Activated CD4-positive, alpha-beta T cell treated with anti-CD3 and anti-CD28 coated beads for 1 hour (primary cell): ENCODE measurements at regions not wholly inside any gene's neighbourhood (a gene's known extent, or its start where the extent isn't known, plus 50 kb on each side); places are given as distances from the start of the nearest gene placed in this dataset.
"Not testable (repeated sequence)": the region's sequence is repeated elsewhere in the genome, so short reads cannot be mapped to it uniquely, and the experiment has no call there.

ENCODE experiments used
- DNase-seq: peaks from one replicate; pipeline ENCODE4 v3.0.0-alpha.2; 2020

DNA sequence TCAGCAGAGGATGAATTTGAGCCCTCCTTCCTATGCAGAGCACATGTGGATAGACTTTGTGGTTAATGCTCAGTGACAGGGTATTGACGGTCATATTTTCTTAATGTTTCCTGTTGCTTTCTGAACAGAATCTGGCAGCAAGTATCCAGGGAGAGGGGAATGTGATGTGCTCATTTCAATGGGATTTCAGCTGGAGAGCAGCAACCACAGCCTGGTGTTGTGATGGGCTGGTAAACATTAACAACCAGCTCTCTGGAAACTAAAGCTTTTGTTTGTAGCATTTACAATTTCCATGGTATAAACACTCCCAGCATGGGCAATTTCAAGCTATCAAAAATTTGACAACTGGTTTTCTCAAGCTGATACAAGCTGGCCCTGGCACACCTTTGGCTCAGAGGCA lies 215.9 kb downstream of the SH2D4B start:
- no peak for DNase-seq

DNA sequence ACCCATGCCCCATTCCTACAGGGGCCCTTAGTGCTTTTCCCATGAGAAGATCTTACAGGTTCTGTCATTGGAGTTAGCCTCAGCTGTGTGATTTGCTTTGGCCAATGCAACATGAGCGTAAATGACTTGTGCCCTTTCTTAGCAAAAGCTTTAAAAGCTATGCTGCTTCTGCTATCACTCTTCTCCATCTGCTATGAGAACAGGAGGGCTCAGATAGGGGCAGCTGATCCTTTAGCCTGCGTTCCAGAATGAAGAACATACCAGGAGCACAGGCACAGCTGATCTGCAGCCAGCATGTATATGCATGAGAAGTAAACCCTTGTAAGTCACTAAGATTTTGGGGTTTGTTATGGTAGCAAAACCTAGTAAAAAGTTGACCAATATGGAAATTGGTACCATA lies 218.2 kb downstream of the SH2D4B start:
- DNase-seq = no peak

DNA sequence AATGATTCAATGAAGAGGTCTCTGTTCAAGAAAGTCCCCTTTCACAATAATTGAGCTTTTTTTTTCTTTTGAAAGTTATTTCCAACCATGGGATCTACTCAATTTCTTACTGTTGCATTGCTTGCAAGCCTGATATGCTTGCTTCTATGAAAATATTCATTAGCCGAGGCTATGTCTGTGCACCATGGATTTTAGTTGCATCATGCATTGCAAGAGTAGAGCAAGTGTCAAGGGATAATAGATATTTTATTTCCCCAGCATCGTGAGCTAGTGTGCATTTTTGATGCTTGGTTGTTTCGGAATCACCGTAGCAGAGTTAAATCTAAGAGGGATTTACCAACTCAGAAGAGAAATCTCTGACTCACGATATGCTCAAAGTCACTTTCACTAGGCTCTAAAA lies 222.0 kb downstream of the SH2D4B start:
- no peak for DNase-seq

DNA sequence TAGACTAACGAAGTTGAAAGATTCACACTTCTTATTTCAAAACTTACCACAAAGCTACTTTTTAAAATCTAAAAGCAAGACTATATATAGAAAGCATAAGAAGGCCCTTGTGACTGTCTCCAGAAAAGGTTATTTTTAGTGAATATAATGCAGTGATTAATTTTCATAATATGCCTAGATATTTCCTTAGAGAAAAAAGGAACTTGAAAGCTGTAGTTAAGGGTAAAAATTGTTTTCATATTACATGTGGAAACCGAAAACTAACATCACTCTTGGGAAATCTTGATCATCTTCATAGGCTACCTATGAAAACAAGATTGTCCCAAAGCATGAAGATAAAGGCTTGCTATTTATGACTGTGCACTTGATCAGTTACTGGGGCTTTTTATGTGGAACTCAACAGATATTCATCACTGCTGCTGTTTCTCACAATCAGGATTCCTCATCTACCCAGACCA lies 223.2 kb downstream of the SH2D4B start:
- DNase-seq = no peak

DNA sequence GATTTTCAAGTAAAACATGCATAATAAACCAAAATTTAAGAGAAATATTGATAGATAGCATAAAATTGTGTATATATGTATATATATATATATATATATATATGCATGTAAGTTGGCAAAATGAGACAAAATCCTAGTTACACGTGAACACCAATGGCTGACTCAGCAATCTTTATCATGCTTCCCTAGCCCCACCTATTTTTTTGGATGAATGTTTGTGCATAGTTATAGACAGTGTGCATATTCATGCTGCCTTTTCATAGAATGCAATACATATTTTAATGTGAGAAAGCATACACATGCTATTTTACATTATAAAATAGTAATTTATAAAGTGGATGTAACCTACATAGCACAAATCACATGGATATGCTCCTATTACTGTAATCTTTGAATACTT lies 230.3 kb downstream of the SH2D4B start:
- no peak for DNase-seq

DNA sequence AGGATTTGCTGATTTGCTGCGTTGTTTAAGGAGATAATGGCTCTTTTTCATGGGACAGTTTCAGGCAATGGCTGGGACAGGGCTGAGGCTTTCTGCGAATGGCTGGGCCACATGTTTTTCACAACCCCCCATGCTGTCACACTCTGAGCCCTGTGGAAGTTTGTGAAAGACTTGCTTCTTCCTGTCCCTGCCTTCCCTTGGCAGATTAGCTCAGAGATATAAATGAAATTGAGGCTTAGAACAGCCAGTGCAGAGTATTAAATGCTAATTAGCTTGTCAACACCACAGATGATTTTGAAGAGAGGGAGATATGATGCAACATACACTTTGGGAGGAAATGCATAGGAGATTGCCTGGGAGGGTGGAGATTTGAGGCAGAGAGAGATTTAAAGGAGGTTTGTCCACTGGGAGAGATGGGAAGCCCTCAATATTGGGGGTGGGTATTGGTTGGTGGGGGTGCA lies 232.0 kb downstream of the SH2D4B start:
- no peak for DNase-seq

DNA sequence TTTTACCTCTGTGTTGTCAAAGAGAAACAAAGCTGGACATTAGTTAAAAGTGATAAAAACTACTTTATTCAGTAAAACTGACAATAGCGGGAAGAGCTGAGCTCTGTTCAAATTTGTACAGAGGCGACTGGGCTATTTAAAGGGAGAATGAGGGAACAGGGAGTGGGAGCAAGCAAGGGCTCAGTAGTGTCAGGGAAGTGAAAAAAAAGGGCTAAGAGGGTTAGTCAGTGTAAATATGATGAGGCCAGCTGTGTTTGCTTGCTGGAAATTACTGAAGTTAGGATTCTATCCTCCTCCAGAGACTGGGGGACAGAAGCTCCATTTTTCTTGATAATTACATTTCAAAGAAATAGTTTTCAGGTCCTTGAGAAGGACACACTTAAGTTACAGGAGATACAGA lies 232.5 kb downstream of the SH2D4B start:
- DNase-seq = no peak

DNA sequence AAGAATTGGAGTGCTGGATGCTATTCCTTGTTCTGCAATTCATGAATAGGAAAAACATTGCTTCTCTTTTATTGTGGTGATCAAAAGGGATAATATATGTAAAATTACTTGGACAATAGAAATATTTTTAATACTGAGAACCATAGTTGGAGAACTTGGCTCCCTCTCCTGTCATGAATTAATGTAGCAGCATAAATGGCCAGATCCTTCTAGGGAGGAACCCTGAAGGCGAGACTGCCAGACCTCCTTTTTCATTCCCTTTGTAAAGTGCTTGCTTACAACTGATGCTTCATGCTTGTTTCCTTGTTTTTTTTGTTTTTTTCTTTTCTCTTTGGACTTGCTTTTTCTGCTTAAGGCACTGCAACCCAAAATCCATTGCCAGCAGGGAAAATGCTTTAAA lies 233.6 kb downstream of the SH2D4B start:
- no peak for DNase-seq

DNA sequence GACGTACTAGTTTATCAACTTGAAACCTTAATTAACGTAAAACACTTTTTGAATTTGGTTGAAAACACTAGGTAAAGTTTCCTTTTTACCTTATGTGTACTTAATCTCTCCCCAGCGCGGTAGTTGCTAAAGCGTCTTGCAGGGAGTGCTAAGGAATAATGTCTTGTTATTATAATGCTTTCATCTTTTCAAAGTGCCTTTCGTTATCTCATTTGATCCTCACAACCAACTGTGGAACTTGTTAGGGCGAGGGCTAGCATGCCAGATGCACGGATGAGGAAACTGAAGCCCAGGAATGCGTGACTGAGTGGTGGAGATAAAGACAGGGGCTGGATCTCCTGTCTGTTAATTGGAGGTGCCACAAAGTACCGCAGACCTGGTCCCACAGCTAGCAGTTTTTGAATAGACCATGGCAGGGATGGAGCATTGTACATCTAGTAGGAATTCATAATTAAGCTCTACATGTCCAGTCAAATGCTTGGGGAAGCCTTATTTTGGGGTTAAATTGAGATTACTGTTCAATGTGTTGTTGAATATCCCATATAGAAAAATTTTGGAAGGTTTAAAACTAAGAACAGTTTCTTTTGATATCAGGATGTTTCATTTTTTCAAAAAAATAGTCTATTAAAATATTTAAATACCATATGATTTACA lies 234.3 kb downstream of the SH2D4B start:
- DNase-seq = no peak

DNA sequence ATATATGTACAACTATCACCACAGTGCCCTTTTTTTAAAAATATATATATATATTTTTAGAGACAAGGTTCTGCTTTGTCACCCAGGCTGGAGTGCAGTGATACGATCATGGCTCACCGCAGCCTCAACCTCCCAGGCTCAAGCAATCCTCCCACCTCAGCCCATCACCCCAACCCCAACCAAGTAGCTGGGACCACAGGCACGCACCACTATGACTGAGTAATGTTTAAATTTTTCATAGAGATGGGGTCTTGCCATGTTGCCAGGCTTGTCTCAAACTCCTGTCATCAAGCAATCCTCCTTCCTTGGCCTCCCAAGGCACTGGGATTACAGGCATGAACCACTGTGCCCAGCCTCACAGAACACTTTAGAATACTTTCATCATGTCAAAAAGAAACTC lies 234.9 kb downstream of the SH2D4B start:
- DNase-seq = no peak

DNA sequence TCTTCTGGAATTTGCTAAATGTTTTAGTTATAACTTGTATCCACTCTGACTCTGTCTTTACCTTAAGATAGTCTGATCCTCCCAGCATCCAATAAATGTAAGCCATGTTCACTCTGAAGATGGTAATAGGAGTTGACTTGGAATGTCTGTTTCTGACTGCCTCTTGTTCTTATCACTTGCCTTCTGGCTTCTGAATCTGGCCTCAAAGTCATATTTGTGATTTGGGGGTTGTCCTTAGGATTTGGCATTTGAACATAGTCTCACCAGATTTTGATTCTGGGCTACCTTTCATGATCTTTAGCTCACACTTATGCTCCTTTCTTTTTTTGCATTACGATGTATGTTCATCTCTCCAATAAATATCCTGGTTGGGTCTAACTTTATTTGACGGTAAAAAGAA lies 247.0 kb downstream of the SH2D4B start:
- no peak for DNase-seq

DNA sequence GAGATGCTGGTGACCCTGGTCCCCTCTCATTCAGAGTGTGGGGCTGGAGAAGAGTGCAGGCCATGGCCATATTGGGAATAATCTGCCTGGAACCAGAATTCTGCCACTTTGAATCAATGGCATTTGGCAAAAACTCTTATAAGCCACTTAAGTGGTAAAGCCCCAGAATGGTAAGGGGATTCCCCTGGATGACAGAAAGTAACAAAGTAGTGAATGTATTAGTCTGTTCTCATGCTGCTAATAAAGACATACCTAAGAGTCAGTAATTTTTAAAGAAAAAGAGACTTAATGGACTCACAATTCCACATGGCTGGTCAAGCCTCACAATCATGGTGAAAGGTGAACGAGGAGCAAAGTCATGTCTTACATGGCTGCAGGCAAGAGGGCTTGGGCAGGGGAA lies 248.6 kb downstream of the SH2D4B start:
- no peak for DNase-seq

DNA sequence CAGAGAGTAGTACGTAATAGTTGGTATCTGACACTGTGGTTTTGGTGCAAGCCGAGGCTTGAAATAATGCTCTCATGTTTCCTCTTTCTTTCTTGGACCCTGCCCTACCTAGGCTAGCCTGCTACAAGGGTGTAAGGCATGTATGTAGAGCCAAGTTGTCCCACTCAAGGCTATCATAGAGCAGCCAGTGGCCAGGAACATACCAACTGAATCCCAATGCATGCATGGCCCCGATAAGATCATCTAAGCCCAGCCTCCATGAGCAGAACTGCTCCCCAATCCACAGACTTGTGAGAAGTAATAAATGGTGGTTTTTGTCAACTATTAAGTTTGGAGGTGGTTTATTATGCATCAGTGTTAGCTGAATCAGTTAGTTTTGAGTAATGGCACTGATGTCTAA lies 250.2 kb downstream of the SH2D4B start:
- DNase-seq = no peak

DNA sequence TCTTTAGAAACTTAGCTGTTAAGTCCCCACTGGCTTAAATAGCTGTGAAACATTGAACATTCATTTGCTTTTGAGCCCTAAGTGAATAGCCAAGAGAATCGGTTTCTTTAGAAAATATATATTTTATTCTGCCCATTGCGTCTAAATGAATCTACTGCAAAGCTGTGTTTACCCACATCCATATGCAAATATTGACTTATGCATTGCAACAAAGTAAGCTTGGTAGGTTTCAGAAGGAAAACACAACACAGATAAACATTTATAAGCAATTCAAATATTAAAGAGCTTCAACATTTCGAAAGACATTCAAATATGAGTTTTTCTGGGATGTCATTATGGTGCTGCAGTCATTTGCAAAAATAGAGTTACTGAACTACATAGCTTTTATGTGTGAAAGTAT lies 257.3 kb downstream of the SH2D4B start:
- no peak for DNase-seq

DNA sequence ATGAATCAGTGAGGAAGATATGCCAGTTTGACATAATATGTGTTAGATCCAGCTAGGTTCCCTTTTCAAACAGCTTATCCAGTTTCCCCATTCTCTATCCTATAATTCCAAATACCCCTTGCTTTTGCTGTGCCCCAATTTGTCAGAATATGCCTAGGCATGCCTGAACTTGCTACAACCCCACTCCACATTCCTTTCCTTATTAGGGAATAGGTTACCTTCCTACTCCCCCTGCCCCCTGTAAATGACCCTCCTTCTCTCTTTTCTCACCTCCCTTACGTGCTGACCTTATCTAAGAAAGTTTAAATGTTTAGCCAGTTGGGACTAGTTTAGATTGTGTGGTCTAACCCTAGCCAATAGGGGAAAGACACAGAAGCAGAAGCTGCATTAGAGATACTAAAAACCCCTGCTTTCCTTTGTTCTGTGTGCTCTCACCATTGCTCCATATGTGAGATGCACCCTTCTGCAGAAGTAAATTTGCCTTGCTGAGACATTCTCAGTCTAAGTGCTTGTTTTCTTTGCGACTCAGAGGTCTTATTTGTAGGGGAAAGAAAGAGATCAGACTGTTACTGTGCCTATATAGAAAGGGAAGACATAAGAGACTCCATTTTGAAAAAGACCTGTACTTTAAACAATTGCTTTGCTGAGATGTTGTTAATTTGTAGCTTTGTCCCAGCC lies 267.8 kb downstream of the SH2D4B start:
- DNase-seq = no peak

DNA sequence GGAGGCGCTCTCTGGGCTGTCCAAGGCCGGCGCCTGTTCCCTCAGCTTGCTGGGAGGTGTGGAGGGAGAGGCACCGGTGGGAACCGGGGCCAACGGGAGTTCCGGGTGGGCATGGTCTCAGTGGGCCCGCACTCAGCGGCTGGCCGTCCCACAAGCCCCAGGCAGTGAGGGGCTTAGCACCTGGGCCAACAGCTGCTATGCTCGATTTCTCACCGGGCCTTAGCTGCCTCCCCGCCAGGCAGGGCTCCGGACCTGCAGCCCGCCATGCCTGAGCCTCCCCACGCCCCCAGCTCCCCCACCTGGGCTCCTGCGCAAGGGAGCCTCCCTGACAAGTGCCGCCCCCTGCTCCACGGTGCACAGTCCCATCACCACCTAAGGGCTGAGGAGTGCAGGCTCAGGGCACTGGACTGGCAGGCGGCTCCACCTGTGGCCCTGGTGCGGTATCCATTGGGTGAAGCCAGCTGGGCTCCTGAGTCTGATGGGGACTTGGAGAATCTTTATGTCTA lies 276.5 kb downstream of the SH2D4B start:
- DNase-seq = no peak

DNA sequence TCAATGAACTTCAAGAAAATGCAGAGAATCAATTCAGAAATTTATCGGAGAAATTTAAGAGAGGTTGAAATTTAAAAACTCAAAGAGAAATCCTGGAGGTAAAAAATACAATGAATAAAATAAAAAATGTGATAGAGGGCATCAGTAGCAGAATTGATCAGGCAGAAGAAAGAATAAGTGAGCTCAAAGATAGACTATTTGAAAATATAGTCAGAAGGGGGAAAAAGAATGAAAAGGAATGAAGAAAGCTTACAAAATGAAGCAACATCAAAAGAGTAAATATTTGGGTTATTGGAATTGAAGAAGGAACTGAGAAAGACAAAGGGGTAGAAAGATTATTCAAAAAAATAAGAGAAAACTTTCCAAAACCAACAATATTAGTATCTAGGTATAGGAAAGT lies 291.4 kb downstream of the SH2D4B start:
- no peak for DNase-seq

DNA sequence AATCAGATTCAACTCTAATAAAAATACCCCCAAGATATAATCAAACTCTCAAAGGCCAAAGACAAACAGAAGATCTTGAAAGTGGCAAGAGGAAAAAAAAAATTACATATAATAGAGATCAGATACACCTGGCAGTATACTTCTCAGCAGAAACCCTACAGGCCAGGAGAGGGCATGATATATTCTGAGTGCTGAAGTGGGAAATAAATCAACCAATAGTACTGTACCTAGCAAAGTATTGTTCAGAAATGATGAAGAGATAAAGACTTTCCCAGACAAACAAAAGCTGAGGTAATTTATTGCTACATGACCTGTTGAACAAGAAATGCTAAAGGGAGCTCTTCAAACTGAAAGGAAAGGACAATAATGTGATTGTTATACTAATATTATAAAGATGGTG lies 291.9 kb downstream of the SH2D4B start:
- DNase-seq = no peak

DNA sequence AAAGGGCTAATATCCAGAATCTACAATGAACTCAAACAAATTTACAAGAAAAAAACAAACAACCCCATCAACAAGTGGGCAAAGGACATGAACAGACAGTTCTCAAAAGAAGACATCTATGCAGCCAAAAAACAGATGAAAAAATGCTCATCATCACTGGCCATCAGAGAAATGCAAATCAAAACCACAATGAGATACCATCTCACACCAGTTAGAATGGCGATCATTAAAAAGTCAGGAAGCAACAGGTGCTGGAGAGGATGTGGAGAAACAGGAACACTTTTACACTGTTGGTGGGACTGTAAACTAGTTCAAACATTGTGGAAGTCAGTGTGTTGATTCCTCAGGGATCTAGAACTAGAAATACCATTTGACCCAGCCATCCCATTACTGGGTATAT lies 295.0 kb downstream of the SH2D4B start:
- DNase-seq = not testable (repeated sequence)

DNA sequence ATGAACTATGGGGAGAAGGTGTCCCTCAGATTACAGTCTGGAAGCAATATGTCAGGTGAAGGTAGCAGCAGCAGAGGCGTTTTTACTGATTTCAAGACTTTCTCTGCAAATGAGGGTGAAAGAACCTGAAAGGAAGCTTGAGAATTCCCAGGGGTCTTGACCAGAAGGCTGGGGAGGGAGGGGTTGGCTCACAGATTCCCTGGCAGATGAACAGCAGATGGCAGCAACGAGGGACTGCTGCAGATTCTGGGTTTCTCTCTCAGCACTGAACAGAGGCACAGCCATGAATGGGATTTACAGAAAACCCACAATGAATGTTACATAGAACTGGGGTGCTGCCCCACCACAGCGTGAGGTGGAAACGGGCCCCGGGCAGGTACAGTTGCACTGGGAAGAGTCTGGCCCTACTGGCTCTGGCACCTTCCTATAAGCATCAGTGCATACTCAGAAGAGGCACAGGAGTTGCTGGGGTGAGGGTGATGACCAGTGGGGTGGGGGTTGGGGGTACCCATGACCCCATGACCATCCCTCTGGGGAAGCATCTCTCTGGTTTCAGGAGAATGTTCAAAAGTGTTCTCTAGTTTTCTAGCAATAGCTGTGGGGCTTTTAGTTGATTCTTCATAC lies 317.8 kb downstream of the SH2D4B start:
- no peak for DNase-seq

DNA sequence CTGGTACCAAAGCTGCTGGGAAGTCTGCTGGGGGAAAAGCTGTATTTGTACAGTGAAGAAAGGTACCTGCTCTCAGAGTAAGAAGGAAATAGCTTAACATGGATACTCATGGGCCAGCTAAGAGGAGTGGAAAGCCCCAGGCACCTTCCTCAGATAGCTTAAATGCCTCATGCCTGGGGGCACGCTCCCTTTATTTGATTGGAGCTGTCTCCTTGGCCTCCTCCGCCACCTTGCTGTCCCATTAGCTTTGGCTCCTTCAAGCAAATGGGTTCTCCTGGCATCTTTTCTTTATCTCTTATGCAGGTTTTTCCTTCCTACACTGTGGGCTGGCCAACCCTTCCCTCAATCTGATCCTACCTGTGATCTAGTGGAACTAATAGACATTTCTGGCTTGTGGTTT lies 318.5 kb downstream of the SH2D4B start:
- no peak for DNase-seq

DNA sequence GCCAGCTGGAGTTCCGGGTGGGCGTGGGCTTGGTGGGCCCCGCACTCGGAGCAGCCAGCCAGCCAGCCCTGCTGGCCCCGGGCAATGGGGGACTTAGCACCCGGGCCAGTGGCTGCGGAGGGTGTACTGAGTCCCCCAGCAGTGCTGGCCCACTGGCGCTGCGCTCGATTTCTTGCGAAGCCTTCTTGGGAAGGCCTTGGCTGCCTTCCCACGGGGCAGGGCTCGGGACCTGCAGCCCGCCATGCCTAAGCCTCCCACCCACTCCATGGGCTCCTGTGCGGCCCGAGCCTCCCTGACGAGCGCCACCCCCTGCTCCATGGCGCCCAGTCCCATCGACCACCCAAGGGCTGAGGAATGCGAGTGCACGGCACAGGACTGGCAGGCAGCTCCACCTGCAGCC lies 321.6 kb downstream of the SH2D4B start:
- DNase-seq = not testable (repeated sequence)

DNA sequence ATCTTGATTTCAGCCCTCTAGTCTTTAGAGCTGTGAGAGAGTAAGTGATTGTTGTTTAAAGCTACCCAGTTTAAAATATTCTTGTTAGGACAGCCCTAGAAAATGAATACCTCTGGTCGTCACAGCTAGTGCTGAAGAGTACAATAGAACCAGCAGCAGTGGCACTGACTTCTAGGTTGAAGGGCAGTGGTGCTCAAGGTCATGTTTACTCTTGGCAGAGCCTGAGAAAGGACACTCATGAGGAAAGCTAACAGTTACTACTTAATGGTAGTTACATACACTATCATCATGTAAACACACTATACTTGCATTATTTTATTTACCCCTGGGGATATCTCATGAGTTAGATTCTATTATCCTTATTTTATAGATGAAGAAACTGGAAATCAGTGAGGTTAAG lies 323.0 kb downstream of the SH2D4B start:
- no peak for DNase-seq

DNA sequence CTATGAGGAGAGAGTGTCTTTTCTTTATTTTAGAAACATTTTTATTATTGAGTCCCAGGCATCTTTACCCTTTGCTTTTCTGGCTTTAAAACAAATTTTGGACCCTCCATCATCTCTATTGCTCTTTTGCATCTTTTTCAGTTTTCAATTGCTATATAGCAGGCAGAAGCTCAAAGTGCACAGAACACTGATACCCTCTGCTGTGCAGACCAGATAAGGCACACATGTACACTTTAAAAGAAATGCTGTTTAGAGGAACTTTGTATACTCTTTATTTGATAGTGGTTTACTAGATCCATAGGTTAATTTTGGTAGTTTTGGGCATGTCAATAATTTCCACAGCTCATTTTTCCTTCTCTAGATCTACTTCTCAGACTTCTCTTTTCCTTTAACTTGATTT lies 324.2 kb downstream of the SH2D4B start:
- no peak for DNase-seq
